IPS-18a (cell line): ENCODE measurements at regions not wholly inside any gene's neighbourhood (a gene's known extent, or its start where the extent isn't known, plus 50 kb on each side); places are given as distances from the start of the nearest gene placed in this dataset.

Source experiments
- H3K27ac ChIP-seq: one replicate; pipeline ENCODE4 v1.5.1; 2013; ENCODE audit warnings: low read length
- H3K27me3 ChIP-seq: one replicate; pipeline ENCODE4 v1.6.1; 2013; ENCODE audit warnings: mild to moderate bottlenecking, low read length; ENCODE audit not compliant: control insufficient read depth, insufficient read depth
- H3K36me3 ChIP-seq: one replicate; pipeline ENCODE4 v1.6.1; 2013; ENCODE audit warnings: low read depth, low read length; ENCODE audit not compliant: control insufficient read depth
- H3K4me1 ChIP-seq: one replicate; pipeline ENCODE4 v1.6.1; 2013; ENCODE audit warnings: low read depth, low read length; ENCODE audit not compliant: control insufficient read depth
- H3K4me3 ChIP-seq: one replicate; pipeline ENCODE4 v1.5.1; 2013; ENCODE audit warnings: low read length
- H3K9ac ChIP-seq: one replicate; pipeline ENCODE4 v1.6.1; 2013; ENCODE audit warnings: mild to moderate bottlenecking, low read length, moderate library complexity
- H3K9me3 ChIP-seq: one replicate; pipeline ENCODE4 v1.6.1; 2013; ENCODE audit warnings: low read depth, low read length; ENCODE audit not compliant: control insufficient read depth

DNA sequence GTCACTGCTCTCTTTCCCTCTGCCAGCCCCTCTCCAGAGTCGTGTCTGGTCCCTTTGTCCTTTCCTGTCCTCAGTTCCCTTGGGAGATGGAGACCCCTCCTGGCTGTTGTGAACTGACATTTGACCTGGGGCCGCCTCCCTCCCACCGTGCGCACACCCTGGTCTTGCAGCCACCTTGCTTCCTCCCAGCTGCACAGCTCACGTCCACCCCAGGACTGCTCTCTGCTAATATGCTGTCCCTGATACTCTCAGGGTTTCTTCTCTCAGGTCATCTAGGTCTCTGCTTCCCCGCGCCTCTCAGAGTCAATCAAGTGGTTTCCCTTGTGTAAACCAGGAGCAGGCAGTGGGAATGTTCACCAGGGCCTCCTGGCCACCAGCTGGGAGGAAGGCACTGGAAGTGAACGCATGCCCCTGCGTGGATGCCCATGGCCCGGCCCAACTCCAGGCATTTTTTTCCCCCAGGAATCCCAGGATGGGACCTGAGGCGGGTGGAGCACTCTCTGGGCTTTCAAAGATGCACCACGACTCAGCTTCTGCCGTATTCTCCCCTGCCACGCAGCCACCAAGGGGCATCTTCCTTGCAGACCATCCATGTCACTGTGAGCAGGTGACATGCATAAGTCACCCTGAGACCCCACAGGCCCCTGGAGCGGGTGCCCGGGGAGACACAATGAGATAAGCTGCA lies 142.4 kb downstream of the OLFM1 start:
- Histone ChIP-seq H3K27ac (no peak overlapping the region), H3K9me3 (no peaks in the 10 kb centered on the region), H3K4me1 (no peaks in the 10 kb centered on the region), H3K9ac (no peak overlapping the region), H3K27me3 (no peaks in the 10 kb centered on the region), H3K36me3 (no peaks in the 10 kb centered on the region), H3K4me3 (no peak overlapping the region)

- Histone ChIP-seq H3K9ac (no peak overlapping the region), H3K4me3 (no peak overlapping the region), H3K27ac (no peak overlapping the region), H3K4me1 (no peaks in the 10 kb centered on the region), H3K9me3 (no peaks in the 10 kb centered on the region), H3K36me3 (no peaks in the 10 kb centered on the region), H3K27me3 (no peaks in the 10 kb centered on the region)
Measured at GRCh38 chr9:135230386-135230765, 142.9 kb downstream of the OLFM1 start.

DNA sequence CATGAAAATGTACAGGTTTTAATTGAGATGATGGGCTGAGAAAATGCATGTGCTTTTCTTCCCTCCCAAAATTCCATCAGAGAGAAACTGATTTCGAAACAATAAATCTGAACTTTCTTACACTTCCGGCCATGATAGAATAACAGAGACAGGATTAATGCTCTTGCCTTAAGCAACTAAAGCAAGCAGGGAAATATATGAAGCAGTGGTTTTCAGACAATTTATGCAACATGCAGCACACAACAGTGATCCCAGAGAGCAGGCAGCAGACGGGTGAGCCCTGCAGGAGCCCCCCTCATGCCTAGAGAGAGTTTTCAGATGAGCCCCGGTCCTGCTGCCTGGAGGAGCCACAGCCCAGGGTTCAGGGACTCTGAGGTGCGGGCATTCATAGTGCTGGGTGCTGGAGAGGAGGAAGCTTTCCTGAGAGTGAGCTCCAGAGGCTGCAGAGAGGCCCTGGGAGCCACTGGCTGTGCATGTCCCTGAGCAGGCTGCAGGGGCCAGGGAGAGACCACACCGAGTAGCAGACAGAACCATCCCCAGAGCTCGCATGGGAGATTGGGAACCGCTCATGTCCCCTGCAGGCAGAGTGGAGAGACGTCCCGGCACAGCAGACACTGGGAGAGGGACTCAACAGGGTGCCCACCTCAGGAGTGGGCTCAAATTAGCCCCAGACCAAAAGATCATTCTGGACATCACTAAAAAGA lies 143.5 kb downstream of the OLFM1 start:
- Histone ChIP-seq H3K4me3 (no peak overlapping the region), H3K36me3 (no peaks in the 10 kb centered on the region), H3K27me3 (no peaks in the 10 kb centered on the region), H3K27ac (no peak overlapping the region), H3K4me1 (no peaks in the 10 kb centered on the region), H3K9ac (no peak overlapping the region), H3K9me3 (no peaks in the 10 kb centered on the region)

GRCh38 chr9:135239100-135239768 lies 151.8 kb downstream of the OLFM1 start:
- Histone ChIP-seq H3K4me3 (no peak overlapping the region), H3K36me3 (no peaks in the 10 kb centered on the region), H3K9ac (no peak overlapping the region), H3K27me3 (no peaks in the 10 kb centered on the region), H3K9me3 (no peaks in the 10 kb centered on the region), H3K4me1 (peaks cover 4% of the 10 kb centered on the region), H3K27ac (no peak overlapping the region)

DNA sequence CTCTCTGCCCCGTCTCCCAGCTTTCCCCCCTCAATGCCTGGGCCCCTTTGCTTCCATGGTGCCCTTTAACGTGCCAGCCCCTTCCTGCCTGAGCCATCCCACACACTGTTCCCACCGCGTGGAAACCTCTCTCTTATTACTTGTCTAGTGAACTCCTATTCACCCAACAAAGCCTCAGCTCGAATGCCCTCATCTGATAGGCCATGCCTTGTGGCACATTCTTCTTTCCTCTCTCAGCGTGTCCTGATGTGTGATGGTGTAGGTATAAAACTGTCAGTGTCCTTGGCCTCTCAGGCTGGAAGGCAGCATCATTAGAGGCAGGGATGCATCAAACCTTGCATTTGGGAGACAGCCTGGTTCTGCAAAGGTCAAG lies 152.3 kb downstream of the OLFM1 start:
- H3K36me3 ChIP-seq, result no peaks in the 10 kb centered on the region
- no peak overlapping the region for H3K9ac ChIP-seq
- no peaks in the 10 kb centered on the region for H3K9me3 ChIP-seq
- H3K4me3 ChIP-seq, result no peak overlapping the region
- no peaks in the 10 kb centered on the region for H3K27me3 ChIP-seq
- peaks cover 4% of the 10 kb centered on the region for H3K4me1 ChIP-seq
- H3K27ac ChIP-seq, result no peak overlapping the region

GRCh38 chr9:135240222-135240621 lies 152.8 kb downstream of the OLFM1 start:
- Histone ChIP-seq H3K4me1 (peaks cover 4% of the 10 kb centered on the region), H3K4me3 (no peak overlapping the region), H3K9me3 (no peaks in the 10 kb centered on the region), H3K36me3 (no peaks in the 10 kb centered on the region), H3K27ac (no peak overlapping the region), H3K9ac (no peak overlapping the region), H3K27me3 (no peaks in the 10 kb centered on the region)

DNA sequence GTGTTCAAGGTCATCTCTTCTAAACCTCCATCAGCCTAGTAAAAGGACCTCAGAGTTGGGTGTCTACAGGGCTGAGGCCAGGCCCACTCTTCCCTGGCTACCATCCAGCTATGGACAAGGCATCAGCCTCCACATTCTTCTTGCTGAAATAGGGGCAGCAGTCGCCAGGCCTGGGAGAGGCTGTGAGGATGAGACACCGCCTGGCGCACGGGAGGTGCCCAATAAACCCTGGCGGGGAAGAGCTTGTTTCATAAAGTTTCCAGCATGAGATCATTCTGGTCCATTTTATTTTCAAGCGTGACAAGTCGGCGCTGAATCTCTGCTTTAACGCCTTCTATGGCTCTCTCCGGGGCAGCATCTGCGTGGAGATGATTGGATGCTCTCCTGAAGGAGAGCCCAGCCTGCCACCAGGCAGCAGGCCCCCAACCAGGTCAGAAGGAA lies 153.4 kb downstream of the OLFM1 start:
- no peaks in the 10 kb centered on the region for H3K9me3 ChIP-seq
- no peaks in the 10 kb centered on the region for H3K27me3 ChIP-seq
- H3K4me3 ChIP-seq, result no peak overlapping the region
- H3K4me1 ChIP-seq, result peaks cover 4% of the 10 kb centered on the region
- H3K9ac ChIP-seq, result no peak overlapping the region
- no peak overlapping the region for H3K27ac ChIP-seq
- no peaks in the 10 kb centered on the region for H3K36me3 ChIP-seq

- no peaks in the 10 kb centered on the region for H3K9me3 ChIP-seq
- H3K36me3 ChIP-seq, result no peaks in the 10 kb centered on the region
- no peak overlapping the region for H3K4me3 ChIP-seq
- no peak overlapping the region for H3K27ac ChIP-seq
- H3K27me3 ChIP-seq, result no peaks in the 10 kb centered on the region
- H3K4me1 ChIP-seq, result peaks cover 4% of the 10 kb centered on the region
- no peak overlapping the region for H3K9ac ChIP-seq
Measured at GRCh38 chr9:135241381-135242048, 154.0 kb downstream of the OLFM1 start.

DNA sequence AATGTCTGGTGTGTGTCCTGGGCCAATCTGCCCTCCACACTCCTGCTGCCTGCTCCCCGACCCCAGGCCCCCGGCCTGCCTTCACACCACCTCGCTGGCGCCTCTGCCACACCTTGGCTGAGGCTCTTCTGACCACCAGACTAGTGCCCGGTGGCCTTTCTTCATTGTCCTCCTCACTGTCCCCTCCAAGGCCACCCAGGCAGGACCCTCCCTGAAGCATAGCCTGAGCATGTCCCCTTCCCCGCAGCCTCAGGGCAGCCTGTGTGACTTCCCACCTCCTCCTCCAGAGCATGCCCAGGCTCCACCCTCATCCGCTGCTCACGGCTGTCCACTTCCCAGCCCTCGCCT lies 154.6 kb downstream of the OLFM1 start:
- H3K36me3 ChIP-seq, result no peaks in the 10 kb centered on the region
- peaks cover 4% of the 10 kb centered on the region for H3K4me1 ChIP-seq
- H3K9me3 ChIP-seq, result no peaks in the 10 kb centered on the region
- no peak overlapping the region for H3K27ac ChIP-seq
- H3K27me3 ChIP-seq, result no peaks in the 10 kb centered on the region
- H3K9ac ChIP-seq, result no peak overlapping the region
- no peak overlapping the region for H3K4me3 ChIP-seq

DNA sequence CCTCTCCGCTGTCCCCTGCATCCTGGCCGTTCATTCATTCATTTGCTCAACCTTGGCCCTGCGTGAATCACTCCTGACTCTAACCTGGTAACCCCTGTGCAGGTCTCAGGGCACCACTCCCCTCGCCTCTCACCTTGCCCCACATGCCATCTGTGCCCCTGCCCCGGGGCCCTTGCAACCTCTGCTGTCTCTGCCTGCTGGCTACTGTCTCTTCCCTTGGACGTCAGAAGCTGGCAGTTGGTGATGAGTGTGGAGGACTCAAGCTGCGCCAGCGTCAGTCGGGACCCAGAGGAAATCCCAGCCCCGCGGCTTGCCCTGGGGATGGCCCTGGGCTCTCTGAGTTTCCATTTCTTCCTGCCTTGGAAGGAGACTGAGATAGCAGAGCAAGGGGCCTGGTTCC lies 154.9 kb downstream of the OLFM1 start:
- Histone ChIP-seq H3K36me3 (no peaks in the 10 kb centered on the region), H3K9ac (no peak overlapping the region), H3K27me3 (no peaks in the 10 kb centered on the region), H3K27ac (no peak overlapping the region), H3K4me3 (no peak overlapping the region), H3K4me1 (peaks cover 4% of the 10 kb centered on the region), H3K9me3 (no peaks in the 10 kb centered on the region)

DNA sequence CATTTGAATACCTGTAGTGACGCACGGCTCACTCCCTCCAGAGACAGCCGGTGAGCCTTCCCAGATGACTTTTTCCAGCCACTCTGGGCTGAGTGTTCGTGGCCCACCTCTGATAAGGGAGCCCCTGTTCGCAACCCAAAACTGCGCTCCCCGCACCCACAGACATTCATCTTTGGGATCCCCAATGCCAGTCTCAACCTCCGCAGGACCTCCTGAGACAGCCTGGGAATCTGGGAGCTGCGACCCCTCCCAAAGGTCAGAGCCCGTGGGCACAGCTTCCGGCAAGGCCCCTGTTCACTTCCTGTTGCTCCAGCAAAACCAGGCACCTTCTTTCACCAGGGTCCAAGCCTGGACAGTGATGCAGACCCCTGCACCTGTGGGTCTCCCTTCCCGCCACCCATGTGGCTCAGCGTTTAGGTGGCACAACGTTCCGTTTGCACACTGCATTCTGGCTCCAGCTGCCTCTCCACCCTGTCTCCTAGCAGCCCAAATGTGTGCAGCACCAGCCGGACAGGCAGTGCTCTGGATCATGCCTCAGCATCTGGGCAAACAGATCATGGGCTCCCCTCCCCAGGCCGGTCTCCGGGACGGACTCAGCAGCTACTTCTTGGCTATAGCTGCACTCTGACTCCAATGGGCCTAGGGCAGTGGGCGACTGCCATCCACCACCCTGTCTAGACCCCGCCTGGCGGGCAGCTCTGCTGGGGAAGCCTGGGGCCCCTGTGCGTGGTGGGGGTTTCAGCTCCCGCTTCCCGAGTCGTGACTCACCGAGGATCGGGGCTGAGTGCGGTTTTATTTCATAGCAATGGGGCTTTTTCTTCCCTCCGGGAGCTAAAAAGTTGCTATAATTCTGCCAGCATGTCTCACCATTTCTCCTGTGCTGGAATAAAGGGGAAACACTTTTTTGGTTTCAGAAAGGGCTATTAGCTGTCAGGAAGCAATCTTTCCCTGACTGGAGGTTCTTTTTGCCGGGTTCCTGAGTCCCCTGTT lies 156.0 kb downstream of the OLFM1 start:
- H3K4me1 ChIP-seq, result peaks cover 4% of the 10 kb centered on the region
- H3K9ac ChIP-seq, result no peak overlapping the region
- no peak overlapping the region for H3K27ac ChIP-seq
- H3K9me3 ChIP-seq, result no peaks in the 10 kb centered on the region
- H3K27me3 ChIP-seq, result no peaks in the 10 kb centered on the region
- H3K4me3 ChIP-seq, result no peak overlapping the region
- H3K36me3 ChIP-seq, result no peaks in the 10 kb centered on the region
